Mesendoderm (in vitro differentiated cells): ENCODE measurements at regions not wholly inside any gene's neighbourhood (a gene's known extent, or its start where the extent isn't known, plus 50 kb on each side); places are given as distances from the start of the nearest gene placed in this dataset.

ENCODE experiments used
- DNase-seq: peaks from one replicate; pipeline ENCODE4 v3.0.0; 2013
- H2AK5ac ChIP-seq: 2 replicates; pipeline ENCODE4 v1.6.1; 2013; ENCODE audit warnings: low read length, inconsistent platforms
- H2BK120ac ChIP-seq: 2 replicates; pipeline ENCODE4 v1.6.1; 2013; ENCODE audit warnings: low read depth, mild to moderate bottlenecking, low read length, moderate library complexity, mixed read lengths
- H2BK15ac ChIP-seq: replicated peaks from 2 replicates; pipeline ENCODE4 v1.6.1; 2013; ENCODE audit warnings: low read depth, mild to moderate bottlenecking, moderate library complexity
- H2BK5ac ChIP-seq: 2 replicates; pipeline ENCODE4 v1.6.1; 2013; ENCODE audit warnings: low read length, inconsistent platforms
- H3K18ac ChIP-seq: 2 replicates; pipeline ENCODE4 v1.6.1; 2013; ENCODE audit warnings: mild to moderate bottlenecking, low read length, mixed read lengths
- H3K23ac ChIP-seq: one replicate; pipeline ENCODE4 v1.6.1; 2013; ENCODE audit warnings: low read length
- H3K27ac ChIP-seq: 2 replicates; pipeline ENCODE4 v1.5.1; 2013; ENCODE audit warnings: low read depth, mild to moderate bottlenecking, inconsistent platforms, low read length, moderate library complexity
- H3K27me3 ChIP-seq: 2 replicates; pipeline ENCODE4 v1.6.1; 2013; ENCODE audit warnings: low read length, control low read depth, mild to moderate bottlenecking, inconsistent platforms; ENCODE audit not compliant: insufficient read depth, poor library complexity
- H3K36me3 ChIP-seq: 2 replicates; pipeline ENCODE4 v1.6.1; 2013; ENCODE audit warnings: low read length, inconsistent platforms; ENCODE audit not compliant: control insufficient read depth, insufficient read depth
- H3K4ac ChIP-seq: one replicate; pipeline ENCODE4 v1.6.1; 2013; ENCODE audit warnings: low read depth, mild to moderate bottlenecking, low read length, moderate library complexity
- H3K4me1 ChIP-seq: 2 replicates; pipeline ENCODE4 v1.6.1; 2013; ENCODE audit warnings: low read depth, low read length, inconsistent platforms; ENCODE audit not compliant: control insufficient read depth
- H3K4me2 ChIP-seq: 2 replicates; pipeline ENCODE4 v1.6.1; 2013; ENCODE audit warnings: low read length
- H3K4me3 ChIP-seq: 2 replicates; pipeline ENCODE4 v1.5.1; 2013; ENCODE audit warnings: mild to moderate bottlenecking, low read length
- H3K56ac ChIP-seq: one replicate; pipeline ENCODE4 v1.6.1; 2013; ENCODE audit warnings: low read length
- H3K79me1 ChIP-seq: 2 replicates; pipeline ENCODE4 v1.6.1; 2013; ENCODE audit warnings: low read length, inconsistent platforms
- H3K79me2 ChIP-seq: 2 replicates; pipeline ENCODE4 v1.6.1; 2013; ENCODE audit warnings: mild to moderate bottlenecking, low read length; ENCODE audit not compliant: control insufficient read depth, insufficient read depth
- H3K9ac ChIP-seq: 2 replicates; pipeline ENCODE4 v1.6.1; 2013; ENCODE audit warnings: low read length, inconsistent platforms
- H4K5ac ChIP-seq: one replicate; pipeline ENCODE4 v1.6.1; 2013; ENCODE audit warnings: low read length
- H4K8ac ChIP-seq: one replicate; pipeline ENCODE4 v1.6.1; 2013; ENCODE audit warnings: low read depth, mild to moderate bottlenecking, control low read depth, low read length, moderate library complexity
- WGBS: extraction: QIAGEN DNeasy Blood & Tissue Kit; methylation state at CpG from one replicate; pipeline ENCODE4 v1.1.7; 2013; ENCODE audit warnings: low lambda C conversion rate, missing lambda C conversion rate; ENCODE audit not compliant: insufficient coverage; ENCODE audit errors: extremely low coverage; 5-methylcytosine and 5-hydroxymethylcytosine counted together

DNA sequence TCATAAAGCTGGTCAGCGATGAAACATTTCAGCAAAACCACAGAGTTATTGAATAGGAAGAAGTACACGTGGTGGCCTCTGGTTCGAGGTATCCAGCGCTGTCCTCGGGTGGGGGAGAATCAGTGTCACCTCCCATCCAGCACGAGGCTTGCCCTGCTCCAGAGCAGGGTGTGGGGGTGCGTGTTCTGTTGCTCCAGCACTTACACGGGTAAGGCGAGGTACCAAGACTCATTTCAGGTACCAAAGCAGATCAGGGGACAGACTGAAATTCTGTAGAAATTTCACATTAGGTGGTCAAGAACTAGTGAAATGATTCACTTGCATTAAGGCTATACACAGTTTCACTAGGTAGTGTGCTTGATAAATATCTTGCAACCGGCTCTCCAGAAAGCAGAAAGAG, 164.2 kb upstream of the SOX1 start:
- Histone ChIP-seq H3K36me3 (no peaks in the 10 kb centered on the region), H3K4me3 (no peak overlapping the region), H3K27ac (no peak overlapping the region), H3K79me1 (no peaks in the 10 kb centered on the region), H3K9ac (no peak overlapping the region), H3K56ac (no peak overlapping the region), H3K4ac (no peak overlapping the region), H4K8ac (no peak overlapping the region), H2BK5ac (no peak overlapping the region), H3K4me1 (no peaks in the 10 kb centered on the region), H2AK5ac (no peak overlapping the region), H3K4me2 (no peak overlapping the region), H3K79me2 (no peaks in the 10 kb centered on the region), H4K5ac (no peak overlapping the region), H3K27me3 (no peaks in the 10 kb centered on the region), H2BK15ac (no peak overlapping the region), H2BK120ac (no peak overlapping the region), H3K23ac (no peak overlapping the region), H3K18ac (no peak overlapping the region)
- DNase-seq, result no peak
- no CpG with 5 or more reads among the region's 10 CpGs for WGBS

DNA sequence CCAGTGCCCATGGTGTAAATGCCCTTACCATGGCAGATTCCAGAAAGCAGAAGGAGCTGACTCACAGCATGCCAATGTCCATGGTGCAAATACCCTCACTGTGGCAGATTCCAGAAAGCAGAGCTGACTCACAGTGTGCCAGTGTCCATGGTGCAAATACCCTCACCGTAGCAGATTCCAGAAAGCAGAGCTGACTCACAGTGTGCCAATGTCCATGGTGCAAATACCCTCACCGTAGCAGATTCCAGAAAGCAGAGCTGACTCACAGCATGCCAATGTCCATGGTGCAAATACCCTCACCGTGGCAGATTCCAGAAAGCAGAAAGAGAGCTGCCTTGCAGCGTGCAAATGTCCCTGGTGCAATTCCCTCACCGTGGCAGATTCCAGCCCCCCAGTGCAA, 163.8 kb upstream of the SOX1 start:
- Histone ChIP-seq H3K79me2 (no peaks in the 10 kb centered on the region), H3K23ac (no peak overlapping the region), H3K56ac (no peak overlapping the region), H3K36me3 (no peaks in the 10 kb centered on the region), H3K9ac (no peak overlapping the region), H3K4me3 (no peak overlapping the region), H3K4me2 (no peak overlapping the region), H2BK5ac (no peak overlapping the region), H3K4ac (no peak overlapping the region), H3K4me1 (no peaks in the 10 kb centered on the region), H2BK15ac (no peak overlapping the region), H3K27ac (no peak overlapping the region), H4K5ac (no peak overlapping the region), H2BK120ac (no peak overlapping the region), H3K27me3 (no peaks in the 10 kb centered on the region), H2AK5ac (no peak overlapping the region), H4K8ac (no peak overlapping the region), H3K79me1 (no peaks in the 10 kb centered on the region), H3K18ac (no peak overlapping the region)
- peak; percentile 27 for DNase-seq
- WGBS, result no CpG with 5 or more reads among the region's 5 CpGs

DNA sequence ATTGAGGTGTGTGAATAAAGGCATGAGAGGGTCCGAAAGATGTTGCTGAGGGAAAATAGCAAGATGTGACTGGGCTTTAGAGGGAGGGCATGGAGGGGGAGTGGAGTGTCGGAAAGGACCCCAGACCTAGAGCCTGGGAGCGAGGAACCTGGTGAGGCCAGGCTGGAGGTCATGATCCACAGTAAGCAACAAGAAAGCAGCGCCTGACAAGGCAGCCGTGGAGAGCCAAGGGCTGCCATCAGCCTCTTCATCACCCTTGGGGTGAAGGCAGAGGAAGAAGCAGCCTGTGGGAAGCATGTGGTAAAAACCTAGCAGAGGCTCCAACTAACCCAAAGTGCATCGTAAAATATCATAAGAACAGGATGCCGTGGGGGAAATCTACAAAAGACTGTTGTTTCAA, 162.8 kb upstream of the SOX1 start:
- no peak for DNase-seq
- Histone ChIP-seq H4K8ac (no peak overlapping the region), H3K4me2 (no peak overlapping the region), H3K27ac (no peak overlapping the region), H2BK120ac (no peak overlapping the region), H2BK15ac (no peak overlapping the region), H3K4me1 (no peaks in the 10 kb centered on the region), H3K9ac (no peak overlapping the region), H2AK5ac (no peak overlapping the region), H3K4ac (no peak overlapping the region), H3K18ac (no peak overlapping the region), H3K56ac (no peak overlapping the region), H3K27me3 (no peaks in the 10 kb centered on the region), H3K36me3 (no peaks in the 10 kb centered on the region), H3K4me3 (no peak overlapping the region), H3K79me2 (no peaks in the 10 kb centered on the region), H3K23ac (no peak overlapping the region), H2BK5ac (no peak overlapping the region), H4K5ac (no peak overlapping the region), H3K79me1 (no peaks in the 10 kb centered on the region)
- no CpG with 5 or more reads among the region's 7 CpGs for WGBS

DNA sequence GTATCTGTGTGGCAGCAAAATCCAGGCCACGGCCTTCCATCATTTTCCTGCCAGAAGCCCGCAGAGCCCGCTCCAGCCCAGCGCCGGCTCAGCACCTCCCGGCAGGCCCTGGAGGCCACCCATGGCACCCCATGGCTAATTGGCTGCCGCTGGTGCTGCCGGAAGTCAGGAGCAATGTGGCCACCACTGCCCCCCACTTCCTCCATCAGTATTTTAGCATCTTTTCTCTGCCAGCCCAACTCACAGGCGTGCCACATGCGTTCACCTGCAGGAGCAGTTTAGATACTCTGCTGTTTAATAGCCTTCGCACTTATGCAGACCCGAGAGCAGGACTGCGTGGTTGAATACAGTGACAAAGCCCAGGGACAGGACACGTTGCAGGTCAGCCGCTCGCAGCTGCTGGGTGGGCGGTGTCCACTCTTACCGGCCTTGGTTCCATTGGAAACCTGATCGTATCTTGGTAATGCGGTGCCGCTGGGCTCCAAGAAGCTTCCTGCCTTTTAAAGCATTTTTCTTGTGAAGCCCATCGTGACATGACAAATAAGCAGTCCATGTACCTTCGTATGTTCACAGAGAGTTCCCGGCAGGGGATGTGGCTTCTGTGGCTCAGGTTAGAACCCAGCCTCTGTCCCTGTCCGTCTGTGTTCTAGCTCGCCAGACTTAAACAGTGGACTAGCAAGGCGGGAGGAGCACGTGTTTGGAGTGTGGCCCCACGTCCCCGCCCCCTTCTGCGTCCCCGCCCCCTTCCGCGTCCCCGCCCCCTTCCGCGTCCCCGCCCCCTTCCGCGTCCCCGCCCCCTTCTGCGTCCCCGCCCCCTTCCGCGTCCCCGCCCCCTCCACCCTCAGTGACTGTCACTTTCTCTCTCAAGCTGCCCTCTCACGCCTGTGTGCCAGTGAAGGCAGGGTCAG, 162.0 kb upstream of the SOX1 start:
- no peak overlapping the region for H3K23ac ChIP-seq
- no peak for DNase-seq
- H4K5ac ChIP-seq, result no peak overlapping the region
- no peak overlapping the region for H4K8ac ChIP-seq
- H3K4me1 ChIP-seq, result no peaks in the 10 kb centered on the region
- no peak overlapping the region for H3K56ac ChIP-seq
- no peak overlapping the region for H3K4ac ChIP-seq
- no peaks in the 10 kb centered on the region for H3K27me3 ChIP-seq
- no peak overlapping the region for H2BK15ac ChIP-seq
- no peak overlapping the region for H3K4me2 ChIP-seq
- no peak overlapping the region for H3K4me3 ChIP-seq
- H3K36me3 ChIP-seq, result no peaks in the 10 kb centered on the region
- no peak overlapping the region for H2AK5ac ChIP-seq
- WGBS, result no CpG with 5 or more reads among the region's 47 CpGs
- no peak overlapping the region for H2BK120ac ChIP-seq
- no peaks in the 10 kb centered on the region for H3K79me1 ChIP-seq
- no peaks in the 10 kb centered on the region for H3K79me2 ChIP-seq
- no peak overlapping the region for H3K27ac ChIP-seq
- H2BK5ac ChIP-seq, result no peak overlapping the region
- H3K18ac ChIP-seq, result no peak overlapping the region
- no peak overlapping the region for H3K9ac ChIP-seq

DNA sequence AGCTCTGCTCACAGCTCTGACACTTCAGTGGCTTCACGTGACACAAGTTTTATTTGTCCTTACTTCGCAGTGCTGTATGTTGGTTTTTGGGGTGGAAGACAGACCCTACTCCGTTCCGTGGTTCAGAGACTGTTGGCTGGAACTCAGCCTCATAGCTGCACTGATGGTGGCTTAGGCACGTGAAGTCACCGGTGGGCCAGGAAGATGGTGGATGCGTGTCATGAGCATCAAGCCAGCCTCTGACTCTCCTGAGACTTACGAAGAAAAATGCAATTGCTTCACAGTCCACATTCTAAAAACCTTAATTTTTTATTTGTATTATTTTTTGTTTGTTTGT, 161.4 kb upstream of the SOX1 start:
- no peak for DNase-seq
- no peaks in the 10 kb centered on the region for H3K4me1 ChIP-seq
- H3K4me3 ChIP-seq, result no peak overlapping the region
- H3K9ac ChIP-seq, result no peak overlapping the region
- H4K8ac ChIP-seq, result no peak overlapping the region
- H3K56ac ChIP-seq, result no peak overlapping the region
- H2BK5ac ChIP-seq, result no peak overlapping the region
- H3K23ac ChIP-seq, result no peak overlapping the region
- H3K18ac ChIP-seq, result no peak overlapping the region
- WGBS, result no CpG with 5 or more reads among the region's 8 CpGs
- no peak overlapping the region for H3K4ac ChIP-seq
- H2BK15ac ChIP-seq, result no peak overlapping the region
- no peak overlapping the region for H2AK5ac ChIP-seq
- H3K79me1 ChIP-seq, result no peaks in the 10 kb centered on the region
- H3K27me3 ChIP-seq, result no peaks in the 10 kb centered on the region
- no peaks in the 10 kb centered on the region for H3K36me3 ChIP-seq
- no peak overlapping the region for H4K5ac ChIP-seq
- no peaks in the 10 kb centered on the region for H3K79me2 ChIP-seq
- H3K27ac ChIP-seq, result no peak overlapping the region
- H3K4me2 ChIP-seq, result no peak overlapping the region
- no peak overlapping the region for H2BK120ac ChIP-seq

DNA sequence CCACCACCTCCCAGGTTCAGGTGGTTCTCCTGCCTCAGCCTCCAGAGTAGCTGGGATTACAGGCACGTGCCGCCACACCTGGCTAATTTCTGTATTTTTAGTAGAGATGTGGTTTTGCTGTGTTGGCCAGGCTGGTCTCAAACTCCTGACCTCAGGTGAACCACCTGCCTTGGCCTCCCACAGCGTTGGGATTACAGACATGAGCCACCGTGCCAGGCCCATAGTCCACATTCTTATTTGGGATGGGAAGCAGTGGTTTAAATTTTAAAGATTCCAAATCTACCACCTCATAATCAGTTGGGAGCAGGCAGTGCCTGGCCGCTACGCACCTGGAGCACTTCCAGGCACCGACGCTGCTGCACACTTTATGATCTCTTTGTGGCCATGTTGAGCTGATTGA, 160.6 kb upstream of the SOX1 start:
- no CpG with 5 or more reads among the region's 8 CpGs for WGBS

More for the DNA sequence above, 160.6 kb upstream of the SOX1 start:
- H3K4me2 ChIP-seq, result no peak overlapping the region
- H2BK15ac ChIP-seq, result no peak overlapping the region
- H3K79me2 ChIP-seq, result no peaks in the 10 kb centered on the region
- no peak overlapping the region for H3K9ac ChIP-seq
- no peak overlapping the region for H3K18ac ChIP-seq
- H3K79me1 ChIP-seq, result no peaks in the 10 kb centered on the region
- no peak overlapping the region for H3K23ac ChIP-seq
- H3K27ac ChIP-seq, result no peak overlapping the region
- H3K4me3 ChIP-seq, result no peak overlapping the region
- no peak overlapping the region for H3K4ac ChIP-seq
- no peak overlapping the region for H2BK5ac ChIP-seq
- H2AK5ac ChIP-seq, result no peak overlapping the region
- H2BK120ac ChIP-seq, result no peak overlapping the region
- no peak overlapping the region for H4K5ac ChIP-seq
- DNase-seq, result no peak
- no peak overlapping the region for H3K56ac ChIP-seq
- H3K27me3 ChIP-seq, result no peaks in the 10 kb centered on the region
- no peaks in the 10 kb centered on the region for H3K36me3 ChIP-seq
- no peak overlapping the region for H4K8ac ChIP-seq
- no peaks in the 10 kb centered on the region for H3K4me1 ChIP-seq
